ENCODE measurements at regions not wholly inside any gene's neighbourhood (a gene's known extent, or its start where the extent isn't known, plus 50 kb on each side); places are given as distances from the start of the nearest gene placed in this dataset.

DNA sequence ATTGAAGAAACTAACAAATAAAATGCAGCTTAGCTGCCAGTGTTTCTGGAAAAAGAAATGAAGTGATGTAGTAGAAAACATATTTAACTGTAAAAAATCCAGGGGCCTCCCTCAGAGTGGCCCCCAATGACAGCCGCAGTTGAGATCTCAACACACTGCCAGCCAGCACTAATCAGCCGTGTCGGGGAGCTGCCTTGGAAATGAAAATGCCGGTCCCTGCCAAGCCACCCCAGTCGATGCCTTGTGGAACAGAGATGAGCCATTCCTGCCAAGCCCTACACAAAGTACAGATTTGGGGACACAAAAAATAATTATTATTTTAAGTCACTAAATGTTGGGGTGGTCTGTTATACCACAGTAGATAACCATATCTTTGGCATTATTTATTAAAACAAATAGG lies 1342.4 kb downstream of the EFNB2 start:
- no peak for DNase-seq
- Histone ChIP-seq H3K27me3 (ENCODE audit: control insufficient read depth, insufficient read depth, low read length, poor library complexity, severe bottlenecking) (no peaks in the 10 kb centered on the region), H3K4me3 (ENCODE audit: low read length) (no peak overlapping the region), H3K9ac (ENCODE audit: extremely low read depth, low read length, poor library complexity, severe bottlenecking) (no peak overlapping the region), H3K27ac (ENCODE audit: low read depth, low read length) (no peak overlapping the region), H3K36me3 (ENCODE audit: control insufficient read depth, insufficient read depth, low read length) (no peaks in the 10 kb centered on the region), H3K4me1 (ENCODE audit: control insufficient read depth, insufficient read depth, low read length) (no peaks in the 10 kb centered on the region), H3K9me3 (ENCODE audit: control insufficient read depth, low read length) (no peaks in the 10 kb centered on the region)
- H3K9me3 Mint-ChIP-seq = no peaks in the 10 kb centered on the region
- H3K27ac Mint-ChIP-seq = no peak overlapping the region
- H3K4me3 Mint-ChIP-seq = no peak overlapping the region
- H3K36me3 Mint-ChIP-seq (ENCODE audit: low read depth) = no peaks in the 10 kb centered on the region
- 83 to 96% methylated on average over 1 to 5 of the region's 5 CpGs for WGBS, 2 experiments (ENCODE audit: insufficient coverage in 1 of 2, insufficient read length in 1 of 2)
- TF ChIP-seq, protein P1, sequence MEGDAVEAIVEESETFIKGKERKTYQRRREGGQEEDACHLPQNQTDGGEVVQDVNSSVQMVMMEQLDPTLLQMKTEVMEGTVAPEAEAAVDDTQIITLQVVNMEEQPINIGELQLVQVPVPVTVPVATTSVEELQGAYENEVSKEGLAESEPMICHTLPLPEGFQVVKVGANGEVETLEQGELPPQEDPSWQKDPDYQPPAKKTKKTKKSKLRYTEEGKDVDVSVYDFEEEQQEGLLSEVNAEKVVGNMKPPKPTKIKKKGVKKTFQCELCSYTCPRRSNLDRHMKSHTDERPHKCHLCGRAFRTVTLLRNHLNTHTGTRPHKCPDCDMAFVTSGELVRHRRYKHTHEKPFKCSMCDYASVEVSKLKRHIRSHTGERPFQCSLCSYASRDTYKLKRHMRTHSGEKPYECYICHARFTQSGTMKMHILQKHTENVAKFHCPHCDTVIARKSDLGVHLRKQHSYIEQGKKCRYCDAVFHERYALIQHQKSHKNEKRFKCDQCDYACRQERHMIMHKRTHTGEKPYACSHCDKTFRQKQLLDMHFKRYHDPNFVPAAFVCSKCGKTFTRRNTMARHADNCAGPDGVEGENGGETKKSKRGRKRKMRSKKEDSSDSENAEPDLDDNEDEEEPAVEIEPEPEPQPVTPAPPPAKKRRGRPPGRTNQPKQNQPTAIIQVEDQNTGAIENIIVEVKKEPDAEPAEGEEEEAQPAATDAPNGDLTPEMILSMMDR (conservative IDR thresholded peaks at IDR 0.05) = no peak
- H3K27me3 Mint-ChIP-seq (ENCODE audit: insufficient read depth) = no peaks in the 10 kb centered on the region
- no peaks in the 10 kb centered on the region for H3K4me1 Mint-ChIP-seq

DNA sequence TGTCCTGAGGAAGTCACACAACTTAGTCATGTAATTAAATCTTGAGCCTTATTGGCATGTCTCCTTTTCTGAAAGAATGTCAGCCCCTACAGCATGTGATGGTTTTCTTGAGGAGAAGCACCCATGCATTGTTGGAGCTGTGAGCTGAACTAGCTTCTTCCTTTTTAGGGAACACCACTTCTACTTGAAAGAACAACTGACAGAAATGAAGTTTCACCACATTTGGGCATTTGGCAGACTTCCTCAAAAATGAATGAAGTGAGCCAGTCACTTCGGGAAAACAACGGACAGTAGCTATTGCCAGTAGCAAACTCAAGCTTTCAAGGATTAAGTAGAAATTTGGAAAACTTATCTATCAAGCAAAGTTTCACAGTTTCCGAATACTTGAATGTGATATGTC lies 1351.3 kb downstream of the EFNB2 start:
- no peak for DNase-seq
- Histone ChIP-seq H3K4me1 (ENCODE audit: control insufficient read depth, insufficient read depth, low read length) (no peaks in the 10 kb centered on the region), H3K27ac (ENCODE audit: low read depth, low read length) (no peak overlapping the region), H3K9me3 (ENCODE audit: control insufficient read depth, low read length) (no peaks in the 10 kb centered on the region), H3K36me3 (ENCODE audit: control insufficient read depth, insufficient read depth, low read length) (no peaks in the 10 kb centered on the region), H3K4me3 (ENCODE audit: low read length) (no peak overlapping the region), H3K9ac (ENCODE audit: extremely low read depth, low read length, poor library complexity, severe bottlenecking) (no peak overlapping the region), H3K27me3 (ENCODE audit: control insufficient read depth, insufficient read depth, low read length, poor library complexity, severe bottlenecking) (no peaks in the 10 kb centered on the region)
- TF ChIP-seq, protein P1 (conservative IDR thresholded peaks at IDR 0.05) = no peak
- H3K36me3 Mint-ChIP-seq (ENCODE audit: low read depth) = no peaks in the 10 kb centered on the region
- 98 to 100% methylated on average over 2 of the region's 3 CpGs for WGBS, 2 experiments (ENCODE audit: insufficient coverage in 1 of 2, insufficient read length in 1 of 2)
- no peak overlapping the region for H3K4me3 Mint-ChIP-seq
- no peaks in the 10 kb centered on the region for H3K9me3 Mint-ChIP-seq
- H3K27me3 Mint-ChIP-seq (ENCODE audit: insufficient read depth) = no peaks in the 10 kb centered on the region
- H3K4me1 Mint-ChIP-seq = peaks cover 6% of the 10 kb centered on the region
- H3K27ac Mint-ChIP-seq = no peak overlapping the region

DNA sequence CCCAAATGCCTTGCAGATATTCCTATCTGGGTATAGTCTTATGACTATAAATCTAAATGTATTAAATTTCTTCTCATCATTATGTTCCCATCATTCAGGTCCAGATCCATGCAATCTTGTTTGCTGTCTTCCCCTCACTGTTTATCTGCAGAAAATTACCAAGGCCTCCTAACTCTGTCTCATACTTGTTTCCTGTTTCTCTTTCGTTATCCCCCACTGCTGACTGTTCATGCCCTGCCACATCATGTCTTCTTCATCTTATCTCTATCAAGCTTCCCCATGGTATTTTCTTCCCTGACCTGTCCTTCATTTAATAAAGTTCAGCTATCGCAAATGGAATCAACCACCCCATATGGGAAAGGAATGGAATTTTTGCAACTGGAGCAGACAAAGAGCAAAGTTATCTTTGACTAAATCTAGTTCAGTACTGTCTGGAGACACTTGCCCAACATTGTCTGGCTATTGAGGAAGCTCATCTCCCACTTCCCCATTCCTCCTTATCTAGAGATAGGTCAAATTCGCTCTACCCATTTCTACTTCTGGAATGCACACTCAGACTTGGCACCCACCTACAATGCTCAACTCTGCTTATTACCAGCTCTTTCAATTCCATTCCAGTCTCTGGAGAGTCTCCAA lies 1358.1 kb downstream of the EFNB2 start:
- TF ChIP-seq, protein P1 (conservative IDR thresholded peaks at IDR 0.05) = no peak
- H3K9ac ChIP-seq (ENCODE audit: extremely low read depth, low read length, poor library complexity, severe bottlenecking) = no peak overlapping the region
- no peaks in the 10 kb centered on the region for H3K36me3 ChIP-seq (ENCODE audit: control insufficient read depth, insufficient read depth, low read length)
- no peak overlapping the region for H3K27ac ChIP-seq (ENCODE audit: low read depth, low read length)
- no peak for DNase-seq
- no peaks in the 10 kb centered on the region for H3K9me3 Mint-ChIP-seq
- peaks cover 10% of the 10 kb centered on the region for H3K4me1 Mint-ChIP-seq
- peaks cover 2% of the 10 kb centered on the region for H3K4me1 ChIP-seq (ENCODE audit: control insufficient read depth, insufficient read depth, low read length)
- no peaks in the 10 kb centered on the region for H3K27me3 ChIP-seq (ENCODE audit: control insufficient read depth, insufficient read depth, low read length, poor library complexity, severe bottlenecking)
- H3K27ac Mint-ChIP-seq = no peak overlapping the region
- no peak overlapping the region for H3K4me3 ChIP-seq (ENCODE audit: low read length)
- H3K27me3 Mint-ChIP-seq (ENCODE audit: insufficient read depth) = no peaks in the 10 kb centered on the region
- 94 to 95% methylated on average over 2 to 3 of the region's 3 CpGs for whole genome bisulfite sequencing, 2 experiments (ENCODE audit: insufficient coverage in 1 of 2, insufficient read length in 1 of 2)
- no peaks in the 10 kb centered on the region for H3K9me3 ChIP-seq (ENCODE audit: control insufficient read depth, low read length)
- H3K4me3 Mint-ChIP-seq = no peak overlapping the region
- H3K36me3 Mint-ChIP-seq (ENCODE audit: low read depth) = no peaks in the 10 kb centered on the region

Measured in endodermal cell (in vitro differentiated cells).